ENCODE measurements at regions not wholly inside any gene's neighbourhood (a gene's known extent, or its start where the extent isn't known, plus 50 kb on each side); places are given as distances from the start of the nearest gene placed in this dataset.
"Not testable (repeated sequence)": the region's sequence is repeated elsewhere in the genome, so short reads cannot be mapped to it uniquely, and the experiment has no call there.

DNA sequence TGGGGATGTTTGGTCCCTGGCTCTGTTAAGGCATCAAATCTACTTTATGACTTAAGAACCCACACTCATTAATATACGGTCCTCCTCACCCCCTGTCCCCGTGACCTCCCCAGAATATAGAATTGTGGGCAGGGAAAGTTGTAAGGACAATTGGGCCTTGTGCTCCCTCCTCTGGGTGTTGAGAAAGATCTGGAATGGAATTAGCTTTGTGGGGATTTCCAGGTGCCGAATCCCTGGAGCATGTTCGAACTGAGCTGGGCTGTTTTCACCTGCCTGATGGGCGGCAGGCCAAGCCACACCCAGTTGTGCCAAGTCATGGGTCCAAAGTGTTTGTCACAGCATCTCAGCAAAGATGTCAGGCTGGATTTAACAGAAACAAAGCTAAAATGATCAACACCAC lies 349.3 kb upstream of the KLF3 start:
- no peak for DNase-seq

DNA sequence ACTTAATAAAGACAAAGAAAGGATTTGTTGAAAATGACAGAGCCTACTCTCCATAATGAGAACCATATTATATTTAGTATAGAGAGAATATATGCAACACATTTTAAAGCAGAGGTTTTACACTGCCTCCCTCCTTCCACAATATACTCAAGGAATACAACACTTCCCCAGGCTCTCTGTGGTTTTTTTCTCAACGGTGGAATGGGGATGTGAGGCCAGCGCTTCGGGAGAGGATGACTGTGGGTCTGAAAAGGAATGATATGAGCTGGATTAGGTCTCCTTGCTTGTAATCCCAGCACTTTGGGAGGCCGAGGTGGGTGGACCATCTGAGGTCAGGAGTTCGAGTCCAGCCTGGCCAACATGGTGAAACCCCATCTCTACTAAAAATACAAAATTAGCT lies 348.7 kb upstream of the KLF3 start:
- DNase-seq, result no peak

DNA sequence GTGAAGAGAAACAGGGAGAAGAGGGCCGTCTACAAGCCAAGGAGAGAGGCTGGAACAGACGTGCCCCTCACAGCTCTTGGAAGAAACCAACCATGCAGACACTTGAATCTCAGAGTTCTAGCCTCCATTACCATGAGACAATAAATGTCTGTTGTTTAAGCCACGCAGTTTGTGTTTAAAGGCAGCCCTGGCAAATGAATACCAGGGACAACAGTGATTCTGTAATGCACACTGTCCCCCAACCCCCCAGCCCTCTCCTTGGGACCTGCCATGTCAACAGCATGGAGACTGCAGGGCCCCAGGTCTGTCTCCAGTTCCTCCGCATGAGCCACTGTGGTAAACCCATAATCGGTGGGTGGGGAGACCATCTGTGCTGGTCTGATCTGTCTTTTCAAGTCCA lies 348.0 kb upstream of the KLF3 start:
- DNase-seq, result no peak

DNA sequence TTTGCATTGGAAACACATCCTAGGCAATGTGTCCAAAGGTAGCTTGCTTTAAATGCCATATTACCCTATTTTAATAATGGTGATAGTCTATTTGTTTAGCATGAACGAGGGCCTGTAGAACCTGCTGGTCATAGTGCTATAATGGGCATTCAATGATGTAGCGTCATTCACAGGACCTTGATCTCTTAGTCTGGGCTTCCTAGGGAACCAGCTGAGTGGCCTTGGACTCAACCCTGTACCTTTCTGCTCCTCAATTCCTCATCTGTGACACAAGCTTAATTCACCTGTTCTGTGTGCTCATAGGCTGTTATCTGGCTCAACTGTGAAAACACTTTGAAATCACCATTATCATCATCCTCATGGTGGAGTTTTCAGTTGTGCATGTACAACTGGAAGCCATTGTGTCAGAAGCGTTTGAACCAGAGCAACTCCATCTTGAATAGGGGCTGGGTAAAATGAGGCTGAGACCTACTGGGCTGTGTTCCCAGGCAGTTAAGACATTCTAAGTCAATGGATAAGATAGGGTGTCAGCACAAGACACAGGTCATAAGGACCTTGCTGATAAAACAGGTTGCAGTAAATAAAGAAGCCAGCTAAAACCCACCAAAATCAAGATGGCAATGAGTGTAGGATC lies 346.8 kb upstream of the KLF3 start:
- no peak for DNase-seq

DNA sequence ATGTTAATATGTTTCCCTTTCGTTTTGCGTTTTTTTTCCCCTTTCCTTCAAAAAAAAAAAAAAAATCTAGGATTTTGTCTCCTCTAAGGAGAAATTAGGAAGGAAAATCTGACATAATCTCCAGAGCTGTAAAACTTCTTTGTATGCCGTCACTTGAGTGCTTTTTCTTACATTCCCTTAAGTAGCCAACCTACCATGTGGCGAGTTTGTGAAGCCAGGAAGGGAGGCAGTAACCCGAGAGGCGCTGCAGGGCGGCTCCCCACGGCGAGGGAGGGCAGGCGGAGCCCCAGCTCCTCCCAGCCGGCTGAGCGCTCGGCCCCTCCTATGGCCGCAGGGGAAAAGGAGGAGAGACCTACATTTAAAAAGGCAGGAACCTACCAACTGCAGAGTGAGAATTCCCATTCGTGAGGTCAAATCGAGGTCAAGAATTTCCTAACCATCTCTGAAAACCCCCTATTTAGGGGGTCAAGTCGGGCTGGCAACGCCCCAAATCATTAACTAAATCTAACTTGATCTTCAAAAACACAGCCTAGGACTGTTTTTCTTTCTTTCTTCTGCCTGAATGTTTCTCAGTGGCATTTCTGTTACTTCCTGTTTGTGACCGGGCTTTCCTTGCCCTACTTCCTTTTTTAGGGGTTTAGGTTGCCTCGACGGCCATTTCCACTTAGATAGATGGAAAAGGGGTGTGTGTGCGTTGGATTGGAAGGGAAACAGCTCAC lies 345.1 kb upstream of the KLF3 start:
- peak; percentile 61 to 91 for DNase-seq

DNA sequence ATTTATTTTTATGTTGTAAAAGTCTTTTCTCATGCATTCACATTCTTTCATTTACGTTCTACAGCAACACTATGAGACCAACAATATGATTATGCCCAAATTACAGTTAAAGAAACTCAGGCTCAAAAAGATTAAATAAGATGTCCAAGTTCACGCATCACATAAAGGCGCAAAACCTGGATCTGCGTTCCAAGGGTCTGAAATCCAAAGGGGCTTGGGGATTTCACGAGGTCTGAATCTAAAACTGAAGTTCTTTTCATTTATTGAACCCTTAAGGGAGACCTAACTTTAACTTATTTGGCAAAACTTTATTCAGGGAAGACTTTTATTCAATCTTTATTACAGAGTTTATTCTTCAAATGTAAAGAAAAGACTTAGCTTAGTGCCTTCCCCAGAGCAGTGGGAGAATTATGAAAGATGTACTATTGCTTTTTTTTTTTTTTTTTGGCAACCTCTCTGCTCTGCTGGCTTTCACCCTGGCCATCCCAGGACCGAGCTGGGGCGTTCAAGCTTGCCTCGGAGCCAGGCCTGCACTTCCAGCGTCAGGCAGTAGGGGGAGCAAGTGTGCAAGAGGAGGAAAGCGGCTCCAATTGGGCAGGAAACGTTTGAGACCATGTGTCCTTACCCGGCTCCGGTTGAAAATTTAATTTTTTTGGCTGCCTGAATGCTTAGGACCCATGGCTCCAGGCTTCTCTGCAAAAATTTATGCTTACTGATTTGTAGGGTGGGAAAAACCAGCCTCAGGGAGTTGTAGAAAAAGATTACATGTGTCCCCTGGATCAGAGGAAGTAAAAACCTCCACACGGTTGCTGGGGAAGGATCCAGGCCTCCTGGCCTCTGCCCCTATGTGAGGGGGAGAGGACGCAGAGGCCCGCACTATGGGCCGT lies 344.3 kb upstream of the KLF3 start:
- DNase-seq, result peak; percentile 75 to 90

DNA sequence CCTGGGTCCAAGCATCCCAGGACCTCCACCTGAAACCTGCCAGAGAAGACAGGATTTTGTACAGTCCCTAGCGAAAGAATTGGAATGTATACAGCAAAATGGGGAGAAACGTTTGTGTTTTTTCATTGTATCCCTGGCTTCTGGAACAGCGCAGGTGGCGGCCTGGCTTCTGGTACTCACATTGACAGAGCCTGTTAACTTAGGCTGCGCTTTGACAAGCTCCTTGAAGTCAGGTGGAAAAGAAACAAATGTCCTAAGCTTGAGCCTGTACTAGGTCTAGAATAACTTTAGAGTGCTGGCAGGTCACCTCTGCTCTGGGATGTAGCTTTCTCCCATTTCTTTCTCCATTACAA lies 343.7 kb upstream of the KLF3 start:
- no peak for DNase-seq

DNA sequence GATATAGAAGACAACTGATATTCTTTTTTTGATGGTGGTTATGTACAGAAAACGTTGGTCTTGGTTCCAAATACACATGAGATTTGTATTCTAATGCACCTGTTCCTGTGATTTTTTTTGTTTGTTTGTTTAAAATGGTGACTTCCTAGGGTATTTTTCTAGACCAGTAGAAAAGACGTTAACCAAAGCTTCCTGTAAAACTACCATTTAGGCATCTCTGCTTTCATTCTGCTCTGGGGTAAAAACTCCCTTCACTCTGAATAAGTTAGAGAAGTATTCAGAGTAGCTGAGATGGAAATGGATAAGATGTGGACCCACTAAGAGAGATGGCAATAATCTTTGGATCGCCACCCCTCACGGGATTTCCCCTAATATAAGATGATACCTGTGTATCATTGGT lies 343.2 kb upstream of the KLF3 start:
- DNase-seq, result no peak

DNA sequence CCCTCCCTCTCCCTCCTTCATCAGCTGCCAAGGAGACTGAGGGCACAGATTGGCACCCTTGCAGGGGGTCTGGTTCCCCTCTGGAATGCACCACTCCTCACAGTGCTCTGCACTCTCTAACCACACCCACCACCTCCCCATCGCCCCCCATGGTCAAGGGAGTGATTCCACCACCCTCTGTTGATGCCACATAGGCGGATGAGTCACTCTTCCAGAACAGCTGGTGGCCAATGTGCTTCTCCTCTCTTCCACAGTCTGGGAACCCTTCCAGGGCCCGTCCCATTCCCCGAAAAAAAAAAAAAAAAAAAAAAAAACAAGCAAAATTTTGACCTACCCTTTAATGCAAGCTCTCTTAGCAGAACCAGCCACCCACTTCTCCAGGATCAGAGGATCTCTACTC lies 341.3 kb upstream of the KLF3 start:
- no peak for DNase-seq

DNA sequence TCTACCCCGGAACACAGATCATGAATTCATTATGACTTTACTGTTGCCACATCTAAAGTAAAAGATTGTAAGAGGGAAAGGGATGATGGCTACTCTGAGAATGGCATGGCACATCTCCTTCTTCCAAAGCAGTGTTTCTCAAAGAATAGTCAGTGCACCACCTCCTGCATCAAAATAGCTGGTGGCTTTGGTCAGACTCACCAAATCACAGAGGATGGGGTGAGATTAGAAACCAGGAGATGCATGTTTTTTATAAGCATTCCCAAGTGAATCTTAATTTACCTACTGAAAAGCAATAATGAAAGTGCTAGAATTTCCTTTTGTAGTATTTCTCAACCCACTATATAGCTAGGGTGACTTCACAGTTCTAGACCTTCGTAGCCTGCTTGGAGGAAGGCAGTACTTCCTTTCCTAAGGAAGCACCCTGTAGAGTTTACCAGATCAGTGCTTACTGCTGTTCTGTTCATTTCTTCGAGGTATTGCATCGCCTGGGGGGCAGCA lies 340.8 kb upstream of the KLF3 start:
- DNase-seq, result no peak

DNA sequence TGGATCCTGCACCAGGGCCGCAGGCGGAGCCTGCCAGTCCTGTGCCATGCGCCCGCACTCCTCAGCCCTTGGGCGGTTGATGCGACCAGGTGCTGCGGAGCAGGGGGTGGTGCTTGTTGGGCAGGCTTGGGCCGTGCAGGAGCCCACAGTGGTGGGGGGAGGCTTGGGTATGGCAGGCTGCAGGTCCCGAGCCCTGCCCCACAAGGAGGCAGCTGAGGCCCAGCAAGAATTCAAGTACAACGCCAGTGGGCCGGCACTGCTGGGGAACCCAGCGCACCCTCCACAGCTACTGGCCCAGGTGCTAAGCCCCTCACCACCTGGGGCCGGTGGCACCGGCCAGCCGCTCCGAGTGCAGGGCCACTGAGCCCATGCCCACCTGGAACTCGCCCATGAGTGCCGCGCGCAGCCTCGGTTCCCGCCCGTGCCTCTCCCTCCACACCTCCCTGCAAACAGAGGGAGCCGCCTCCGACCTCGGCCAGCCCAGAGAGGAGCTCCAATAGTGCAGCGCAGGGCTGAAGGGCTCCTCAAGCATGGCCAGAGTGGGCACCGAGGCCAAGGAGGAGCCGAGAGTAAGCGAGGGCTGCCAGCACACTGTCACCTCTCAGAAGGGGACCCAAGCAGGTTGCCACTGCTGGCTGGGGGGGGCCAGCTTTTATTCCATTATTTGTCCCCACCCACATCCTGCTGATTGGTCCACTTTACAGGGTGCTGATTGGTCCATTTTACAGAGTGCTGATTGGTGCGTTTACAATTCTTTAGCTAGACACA lies 339.0 kb upstream of the KLF3 start:
- no peak for DNase-seq

DNA sequence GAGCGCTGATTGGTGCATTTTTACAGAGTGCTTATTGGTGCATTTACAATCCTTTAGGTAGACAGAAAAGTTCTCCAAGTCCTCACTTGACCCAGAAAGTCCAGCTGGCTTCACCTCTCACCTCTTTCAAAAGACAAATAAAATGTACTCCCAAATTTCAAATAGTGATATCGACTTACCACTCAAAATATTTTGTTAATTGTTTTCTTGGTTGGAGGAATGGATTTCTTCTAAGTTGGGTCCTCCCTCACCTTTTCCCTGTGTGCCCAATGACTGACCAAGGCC lies 338.4 kb upstream of the KLF3 start:
- no peak for DNase-seq

DNA sequence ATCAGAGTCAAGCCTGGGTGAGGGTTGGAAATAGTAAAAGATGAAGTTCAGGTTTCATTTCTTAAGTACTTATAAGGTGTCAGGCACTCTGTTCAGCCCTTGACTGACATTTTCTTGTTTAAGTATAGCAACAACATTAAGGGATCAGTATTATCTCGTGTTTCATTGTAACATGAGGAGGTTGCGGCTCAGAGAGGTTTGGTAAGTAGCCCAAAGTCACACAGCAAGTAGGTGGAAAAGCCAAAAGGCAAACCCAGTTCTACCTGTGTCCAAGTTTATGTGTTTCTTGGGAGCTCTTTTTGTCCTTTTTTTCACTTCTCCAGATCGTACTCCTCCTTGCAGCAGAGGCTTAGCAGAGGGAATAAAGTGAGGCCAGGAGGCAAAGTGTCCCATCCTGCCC lies 337.5 kb upstream of the KLF3 start:
- no peak for DNase-seq

DNA sequence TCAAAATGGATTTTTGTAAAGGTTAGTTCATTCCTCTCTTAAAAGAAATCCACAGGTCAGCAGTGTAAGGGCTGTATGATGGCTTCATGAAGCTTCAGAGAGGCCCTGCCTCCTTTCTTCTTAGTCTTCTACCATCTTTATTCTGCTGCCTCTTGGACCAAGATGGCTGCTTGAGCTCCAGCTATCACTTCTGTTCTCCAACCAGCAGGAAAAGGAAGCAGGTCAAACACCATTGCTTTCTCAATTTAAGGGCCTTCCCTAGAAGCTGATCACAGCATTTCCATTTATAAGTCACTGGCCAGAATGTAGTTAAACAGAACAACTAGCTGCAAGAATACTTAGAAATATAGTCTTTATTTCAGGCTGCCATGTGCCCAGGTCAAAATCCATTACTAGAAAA lies 336.8 kb upstream of the KLF3 start:
- no peak for DNase-seq

DNA sequence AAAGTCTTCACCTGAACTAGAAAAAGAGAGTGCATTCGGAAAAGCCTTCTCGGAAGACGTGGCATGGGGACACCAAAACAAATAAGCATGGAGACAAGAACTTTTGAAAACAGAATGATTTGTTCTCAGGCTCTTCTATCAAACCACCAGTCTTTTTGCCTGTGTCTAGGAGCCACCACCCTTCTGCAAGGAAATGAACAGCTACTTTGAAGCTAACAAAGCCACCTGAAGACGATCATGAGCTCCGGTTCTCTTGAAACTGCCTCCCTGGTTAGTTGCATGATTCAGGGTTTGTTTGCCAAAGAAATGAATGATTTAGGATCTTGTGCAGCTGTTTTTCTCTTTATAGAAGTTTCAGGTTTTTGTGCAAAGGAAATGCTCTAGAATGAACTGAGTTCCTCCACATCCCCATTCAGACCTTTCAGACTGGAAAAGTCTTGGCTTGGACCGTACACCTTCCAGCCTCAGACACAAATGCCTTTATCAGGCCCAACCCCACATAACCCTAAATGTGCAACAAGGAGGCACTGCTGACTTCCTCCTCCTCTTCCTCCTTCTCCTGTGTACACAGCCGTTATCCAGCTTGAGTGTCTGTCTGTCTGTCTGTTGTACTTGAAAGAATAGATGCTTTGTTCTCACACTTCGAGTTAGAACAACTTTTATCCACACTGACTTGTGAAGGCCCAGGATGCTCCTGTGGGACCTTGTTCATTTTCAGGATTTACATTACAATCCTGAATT lies 334.8 kb upstream of the KLF3 start:
- DNase-seq, result no peak

DNA sequence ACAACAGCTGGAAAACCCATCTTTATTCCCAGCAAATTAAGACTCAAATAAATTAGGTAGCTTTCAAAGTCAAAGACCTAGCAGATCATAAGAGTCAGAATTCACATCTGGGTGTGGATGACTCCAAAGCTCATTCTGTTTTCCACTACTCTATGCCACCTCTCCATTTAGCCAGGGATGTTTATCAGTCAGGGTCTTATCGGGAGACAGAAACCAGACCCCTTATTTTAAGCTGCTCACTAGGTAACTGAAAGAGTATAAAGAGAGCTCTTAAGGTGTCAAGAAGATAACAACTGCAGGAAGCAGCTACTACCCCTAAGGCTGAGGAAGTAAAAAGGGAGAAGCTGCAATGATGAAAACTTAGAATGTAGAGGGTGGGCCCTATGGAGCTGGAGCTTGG lies 333.7 kb upstream of the KLF3 start:
- DNase-seq, result no peak

DNA sequence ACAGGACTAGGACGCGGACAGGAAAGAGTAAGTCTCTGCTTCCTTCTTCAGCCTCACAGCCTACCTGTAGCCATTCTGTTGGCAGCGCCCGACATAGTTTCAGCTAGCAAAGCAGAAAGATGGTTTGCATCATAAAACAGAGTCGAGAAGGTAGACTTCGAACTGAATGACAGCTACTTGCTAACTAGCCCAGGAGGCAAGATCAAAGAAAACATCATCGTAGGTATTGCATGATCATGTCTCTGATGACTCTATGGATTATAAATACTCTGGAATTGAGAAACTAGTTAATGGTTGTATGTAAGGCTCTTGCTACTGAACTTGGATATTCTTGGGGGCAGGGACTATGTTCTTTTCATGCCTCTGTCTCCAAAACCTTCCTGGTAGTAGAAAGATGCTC lies 333.1 kb upstream of the KLF3 start:
- no peak for DNase-seq

DNA sequence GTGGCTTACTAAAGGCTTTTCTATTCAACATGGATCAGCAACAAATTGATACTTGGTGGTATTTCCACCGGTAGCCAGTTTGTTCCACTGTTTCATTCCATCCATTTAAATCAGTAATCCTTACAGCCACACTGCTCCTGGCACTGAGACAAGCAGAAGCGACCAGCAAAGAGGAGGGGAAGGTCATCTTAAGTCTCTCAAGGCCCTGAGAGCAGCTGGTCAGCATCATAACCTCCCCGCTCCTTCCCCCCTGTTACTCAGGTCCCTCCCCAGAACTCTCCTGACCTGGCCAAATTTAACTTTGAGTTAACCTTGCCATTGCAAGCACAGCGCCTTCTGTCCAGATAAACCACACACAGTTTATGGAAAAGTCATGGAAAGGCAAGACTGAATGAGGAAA lies 331.3 kb upstream of the KLF3 start:
- DNase-seq, result no peak

DNA sequence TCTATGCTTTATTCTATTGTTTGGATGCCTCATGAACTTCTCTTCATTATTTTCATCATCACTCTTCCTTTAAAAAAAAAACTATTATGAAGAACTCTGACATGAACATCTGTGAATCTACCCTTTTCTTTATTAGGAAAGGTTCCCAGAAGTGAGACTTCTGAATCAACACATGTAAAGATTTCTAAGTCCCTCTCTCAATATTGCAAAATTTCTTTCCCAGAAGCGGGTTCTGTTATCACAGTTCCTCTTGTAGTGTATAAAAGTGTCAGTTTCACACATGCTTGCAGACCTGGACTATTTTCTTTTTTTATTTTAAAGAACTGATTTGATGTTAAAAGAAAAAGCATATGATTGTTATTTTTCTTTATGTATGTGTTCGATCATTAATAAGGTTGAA lies 330.8 kb upstream of the KLF3 start:
- no peak for DNase-seq

DNA sequence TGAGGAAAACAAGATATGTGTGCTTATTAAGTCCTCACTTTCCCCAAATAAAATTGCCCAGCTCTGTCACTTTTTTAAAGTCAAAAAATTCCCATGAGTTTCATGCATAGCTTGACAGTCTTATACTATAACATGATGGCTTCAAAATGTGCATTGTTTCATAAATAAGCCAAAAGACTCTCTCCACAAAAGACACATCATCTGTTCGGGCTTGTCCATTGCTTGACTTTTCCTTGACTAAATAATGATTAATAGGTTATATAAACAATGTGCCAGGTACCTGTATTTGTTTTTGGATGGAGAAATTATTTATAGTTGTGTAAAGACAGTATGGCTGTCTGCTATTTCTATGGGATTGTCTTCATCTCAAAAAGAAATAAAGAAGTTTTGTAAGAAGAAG lies 329.2 kb upstream of the KLF3 start:
- no peak for DNase-seq

DNA sequence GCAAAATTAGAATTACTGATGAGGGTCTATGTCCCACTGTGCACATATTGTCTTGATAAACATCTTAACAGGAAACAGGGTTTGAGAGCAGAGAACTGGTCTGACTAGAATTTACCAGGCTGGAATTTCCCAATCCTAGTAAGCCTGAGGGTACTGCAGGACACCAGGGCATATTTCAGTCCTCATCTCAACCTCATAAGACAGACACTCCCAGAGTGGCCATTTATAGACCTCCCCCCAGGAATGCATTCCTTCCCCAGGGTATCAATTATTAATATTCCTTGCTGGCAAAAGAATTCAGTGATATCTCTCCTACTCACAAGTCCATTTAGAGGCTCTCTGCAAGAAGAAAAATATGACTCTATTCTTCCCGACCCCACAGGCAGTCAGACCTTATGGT lies 325.1 kb upstream of the KLF3 start:
- not testable (repeated sequence) for DNase-seq

DNA sequence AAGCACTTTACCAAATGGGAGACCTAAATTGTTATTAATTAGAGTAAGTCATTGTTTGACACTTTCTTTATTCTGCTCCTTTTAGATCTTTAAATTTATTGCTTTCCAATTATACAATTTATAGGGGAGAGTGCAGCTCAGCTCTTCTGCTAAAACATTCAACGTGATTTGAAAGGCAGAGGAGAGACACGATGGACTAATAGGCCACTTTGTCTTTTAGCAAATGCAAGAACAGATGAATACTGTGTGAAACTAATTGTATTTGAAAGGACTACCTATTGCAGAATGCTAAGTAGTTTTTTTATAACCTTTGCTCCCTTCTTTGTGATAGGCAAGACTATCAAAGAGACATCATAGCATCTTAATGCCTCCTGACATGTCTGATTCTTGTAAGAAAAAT lies 320.4 kb upstream of the KLF3 start:
- DNase-seq, result no peak

DNA sequence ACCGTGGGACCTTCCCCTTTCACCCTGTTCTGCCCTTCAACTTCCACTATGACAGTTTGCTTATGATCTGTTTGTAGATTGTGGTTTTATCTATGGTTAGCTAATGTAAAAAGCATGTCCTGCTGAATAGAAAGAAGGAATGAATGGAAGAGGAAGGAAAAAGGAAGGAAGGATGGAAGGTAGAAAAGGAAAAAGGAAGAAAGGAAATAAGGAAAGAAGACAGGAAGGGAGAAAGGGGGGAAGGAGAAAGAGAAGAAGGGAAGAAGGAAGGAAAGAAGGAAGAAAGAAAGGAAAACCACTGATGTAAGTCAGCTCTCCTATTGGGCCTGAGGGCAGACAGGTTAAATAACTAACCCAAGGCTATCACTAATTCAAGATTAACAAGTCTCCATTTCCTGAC lies 319.1 kb upstream of the KLF3 start:
- no peak for DNase-seq
